ENCODE measurements at regions not wholly inside any gene's neighbourhood (a gene's known extent, or its start where the extent isn't known, plus 50 kb on each side); places are given as distances from the start of the nearest gene placed in this dataset.

DNA sequence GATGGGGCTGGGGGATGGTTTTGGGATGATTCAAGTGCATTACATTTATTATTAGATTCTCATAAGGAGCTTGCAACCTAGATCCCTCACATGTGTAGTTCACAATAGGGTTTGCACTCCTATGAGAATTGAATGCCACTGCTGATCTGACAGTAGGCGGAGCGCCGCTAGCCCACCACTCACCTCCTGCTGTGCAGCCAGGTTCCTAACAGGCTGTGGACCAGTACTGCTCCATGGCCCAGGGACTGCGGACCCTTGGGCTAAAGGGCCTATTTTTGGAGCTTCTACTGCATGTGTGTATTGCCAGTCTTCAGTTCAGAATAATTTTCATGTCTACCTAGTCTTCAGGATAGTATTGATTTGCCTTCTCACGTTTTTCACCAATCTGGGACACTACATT lies 165.3 kb upstream of the TWIST2 start:
- Histone ChIP-seq H3K27ac (replicated peaks) (no peak overlapping the region), H3K27me3 (ENCODE audit: insufficient read depth, poor library complexity, severe bottlenecking) (no peaks in the 10 kb centered on the region), H3K4me3 (replicated peaks; ENCODE audit: insufficient read depth, low read length) (no peak overlapping the region)
- DNase-seq (ENCODE audit: low read depth in 1 of 2, low spot score in 1 of 2) = no peak
- no peak for TF ChIP-seq REST (IDR thresholded peaks at IDR 0.05; ENCODE audit: insufficient replicate concordance, low read depth)
- no peak for TF ChIP-seq GABPA (IDR thresholded peaks at IDR 0.05; ENCODE audit: low read depth)
- TF ChIP-seq CTCF (IDR thresholded peaks at IDR 0.05; ENCODE audit: insufficient read depth, low read length) = no peak
- no peak for TF ChIP-seq SPI1 (IDR thresholded peaks at IDR 0.05; ENCODE audit: borderline replicate concordance, low read depth)
- TF ChIP-seq POLR2AphosphoS5 (IDR thresholded peaks at IDR 0.05; ENCODE audit: low read depth) = no peak

DNA sequence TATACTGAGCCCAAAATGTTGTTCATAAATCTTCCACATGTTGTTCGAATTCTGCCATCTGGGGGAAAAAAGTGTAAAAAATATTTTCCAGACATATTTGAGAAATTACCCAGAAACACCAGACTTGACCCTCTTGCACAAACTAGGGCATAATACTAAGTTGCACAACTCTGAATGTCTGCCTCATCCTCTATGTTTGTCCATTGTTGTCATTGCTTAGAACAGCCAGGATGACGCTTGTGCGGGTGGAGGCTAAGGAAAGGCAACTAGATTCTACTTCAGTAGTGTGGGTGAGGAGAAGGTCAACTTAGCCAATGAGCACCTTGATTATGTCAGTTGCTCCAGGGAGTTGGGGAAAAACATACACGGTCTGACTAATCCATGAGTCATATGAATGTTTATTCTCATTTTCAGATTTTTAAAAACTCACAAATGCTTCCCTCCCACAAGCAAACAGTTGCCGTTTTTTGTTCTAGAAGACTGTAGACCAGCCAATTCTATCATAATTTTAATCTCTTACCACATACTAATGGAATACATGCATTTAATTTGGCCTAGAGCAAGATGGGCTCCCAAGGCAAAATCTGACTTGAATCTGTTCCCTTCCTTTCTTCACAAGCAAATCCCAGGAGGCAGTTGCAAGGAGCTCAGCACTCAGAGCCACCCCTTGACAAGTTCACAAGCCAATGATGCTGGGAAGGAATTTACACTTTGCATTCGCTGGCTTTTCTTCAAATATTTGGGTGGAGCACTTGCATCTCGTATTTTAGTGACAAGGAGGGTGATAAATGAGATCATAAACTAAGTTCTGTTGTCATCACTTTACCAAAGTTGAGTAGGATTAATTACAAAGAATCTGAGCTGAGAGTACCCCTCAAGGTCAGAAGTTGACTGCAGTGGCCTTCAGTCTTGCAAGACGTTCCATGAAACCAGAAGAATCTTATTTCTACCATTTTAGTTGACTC lies 163.2 kb upstream of the TWIST2 start:
- Histone ChIP-seq H3K4me3 (replicated peaks; ENCODE audit: insufficient read depth, low read length) (no peak overlapping the region), H3K27ac (replicated peaks) (no peak overlapping the region), H3K27me3 (ENCODE audit: insufficient read depth, poor library complexity, severe bottlenecking) (no peaks in the 10 kb centered on the region)
- DNase-seq (ENCODE audit: low read depth in 1 of 2, low spot score in 1 of 2) = no peak
- no peak for TF ChIP-seq GABPA (IDR thresholded peaks at IDR 0.05; ENCODE audit: low read depth)
- no peak for TF ChIP-seq REST (IDR thresholded peaks at IDR 0.05; ENCODE audit: insufficient replicate concordance, low read depth)
- no peak for TF ChIP-seq POLR2AphosphoS5 (IDR thresholded peaks at IDR 0.05; ENCODE audit: low read depth)
- TF ChIP-seq CTCF (IDR thresholded peaks at IDR 0.05; ENCODE audit: insufficient read depth, low read length) = no peak
- no peak for TF ChIP-seq SPI1 (IDR thresholded peaks at IDR 0.05; ENCODE audit: borderline replicate concordance, low read depth)

DNA sequence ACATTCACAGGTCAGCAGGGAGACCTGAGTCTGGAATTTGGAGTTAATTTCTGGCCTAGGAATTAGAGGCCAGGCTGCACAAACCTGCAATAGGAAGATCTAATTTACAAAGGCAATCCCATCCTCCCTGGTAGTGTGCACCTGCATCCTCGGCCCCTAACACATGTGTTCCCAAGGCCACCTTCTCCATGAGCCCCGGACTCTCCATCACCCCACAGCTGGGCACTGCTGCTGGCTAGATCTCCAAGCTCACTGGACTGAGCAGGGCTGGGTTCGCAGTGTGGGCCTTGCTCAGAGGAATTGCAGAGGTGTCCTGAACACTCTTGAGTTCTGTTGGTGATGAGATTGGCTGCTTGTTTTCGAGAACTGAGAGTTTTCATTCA lies 162.6 kb upstream of the TWIST2 start:
- Histone ChIP-seq H3K4me3 (replicated peaks; ENCODE audit: insufficient read depth, low read length) (no peak overlapping the region), H3K27me3 (ENCODE audit: insufficient read depth, poor library complexity, severe bottlenecking) (no peaks in the 10 kb centered on the region), H3K27ac (replicated peaks) (no peak overlapping the region)
- TF ChIP-seq POLR2AphosphoS5 (IDR thresholded peaks at IDR 0.05; ENCODE audit: low read depth) = no peak
- no peak for TF ChIP-seq GABPA (IDR thresholded peaks at IDR 0.05; ENCODE audit: low read depth)
- no peak for TF ChIP-seq REST (IDR thresholded peaks at IDR 0.05; ENCODE audit: insufficient replicate concordance, low read depth)
- TF ChIP-seq SPI1 (IDR thresholded peaks at IDR 0.05; ENCODE audit: borderline replicate concordance, low read depth) = no peak
- no peak for TF ChIP-seq CTCF (IDR thresholded peaks at IDR 0.05; ENCODE audit: insufficient read depth, low read length)
- no peak for DNase-seq (ENCODE audit: low read depth in 1 of 2, low spot score in 1 of 2)

All from HL-60 (cell line).